ENCODE measurements at regions not wholly inside any gene's neighbourhood (a gene's known extent, or its start where the extent isn't known, plus 50 kb on each side); places are given as distances from the start of the nearest gene placed in this dataset.

DNA sequence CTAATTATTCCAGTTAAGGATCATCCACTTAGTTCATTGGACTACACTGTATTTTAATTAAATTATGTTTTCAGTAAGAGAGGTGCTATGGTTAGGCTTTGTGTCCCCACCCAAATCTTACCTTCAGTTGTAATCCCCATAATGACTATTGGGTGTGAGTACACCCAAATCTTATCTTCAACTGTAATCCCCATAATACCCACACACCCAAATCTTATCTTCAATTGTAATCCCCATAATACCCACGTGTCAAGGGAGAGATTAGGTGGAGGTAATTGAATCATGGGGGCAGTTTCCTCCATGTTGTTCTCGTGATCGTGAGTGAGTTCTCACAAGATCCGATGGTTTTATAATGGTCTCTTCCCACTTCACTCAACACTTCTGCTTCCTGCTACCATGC, 208.0 kb upstream of the PHACTR1 start:
- no peaks in the 10 kb centered on the region for H3K79me2 ChIP-seq (ENCODE audit: insufficient read depth, low read depth, low read length)
- no peaks in the 10 kb centered on the region for H4K20me1 ChIP-seq (ENCODE audit: insufficient read depth, low read length)
- H3K4me2 ChIP-seq (ENCODE audit: low read length), result no peak overlapping the region
- CTCF ChIA-PET (ENCODE audit: unreplicated experiment), result no interaction called here
- intact Hi-C loops (cut with micrococcal nuclease; ENCODE audit: unreplicated experiment), result loop anchor here (10.0 kb wide), 1 partner anchor 96 kb away; no protein-coding TSS in a partner anchor
- no TSS peak for BruUV-seq (replicated peaks)
- H3K4me3 ChIP-seq (ENCODE audit: low read depth, low read length, poor library complexity, severe bottlenecking), result no peak overlapping the region
- POLR2A ChIA-PET, result no interaction called here
- no peak overlapping the region for H3K27ac ChIP-seq (ENCODE audit: low read depth, low read length, poor library complexity, severe bottlenecking)
- H3K36me3 ChIP-seq (ENCODE audit: insufficient read depth, low read length), result no peaks in the 10 kb centered on the region
- TF ChIP-seq EZH2phosphoT487 (IDR thresholded peaks at IDR 0.05; ENCODE audit: borderline replicate concordance, low read depth, low read length), result no peak
- TF ChIP-seq, protein P1, sequence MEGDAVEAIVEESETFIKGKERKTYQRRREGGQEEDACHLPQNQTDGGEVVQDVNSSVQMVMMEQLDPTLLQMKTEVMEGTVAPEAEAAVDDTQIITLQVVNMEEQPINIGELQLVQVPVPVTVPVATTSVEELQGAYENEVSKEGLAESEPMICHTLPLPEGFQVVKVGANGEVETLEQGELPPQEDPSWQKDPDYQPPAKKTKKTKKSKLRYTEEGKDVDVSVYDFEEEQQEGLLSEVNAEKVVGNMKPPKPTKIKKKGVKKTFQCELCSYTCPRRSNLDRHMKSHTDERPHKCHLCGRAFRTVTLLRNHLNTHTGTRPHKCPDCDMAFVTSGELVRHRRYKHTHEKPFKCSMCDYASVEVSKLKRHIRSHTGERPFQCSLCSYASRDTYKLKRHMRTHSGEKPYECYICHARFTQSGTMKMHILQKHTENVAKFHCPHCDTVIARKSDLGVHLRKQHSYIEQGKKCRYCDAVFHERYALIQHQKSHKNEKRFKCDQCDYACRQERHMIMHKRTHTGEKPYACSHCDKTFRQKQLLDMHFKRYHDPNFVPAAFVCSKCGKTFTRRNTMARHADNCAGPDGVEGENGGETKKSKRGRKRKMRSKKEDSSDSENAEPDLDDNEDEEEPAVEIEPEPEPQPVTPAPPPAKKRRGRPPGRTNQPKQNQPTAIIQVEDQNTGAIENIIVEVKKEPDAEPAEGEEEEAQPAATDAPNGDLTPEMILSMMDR (conservative IDR thresholded peaks at IDR 0.05; ENCODE audit: low read length), result no peak
- no peaks in the 10 kb centered on the region for H3K9me3 ChIP-seq (ENCODE audit: low read length)
- no peaks in the 10 kb centered on the region for H3K4me1 ChIP-seq (ENCODE audit: insufficient read depth, low read length, poor library complexity, severe bottlenecking)
- no peak for DNase-seq (ENCODE audit: low spot score)
- H2AFZ ChIP-seq (ENCODE audit: low read length), result no peak overlapping the region
- peaks cover 5% of the 10 kb centered on the region; the same call in 1 of the 2 replicates for H3K9me2 ChIP-seq (ENCODE audit: insufficient read depth, low read length)

DNA sequence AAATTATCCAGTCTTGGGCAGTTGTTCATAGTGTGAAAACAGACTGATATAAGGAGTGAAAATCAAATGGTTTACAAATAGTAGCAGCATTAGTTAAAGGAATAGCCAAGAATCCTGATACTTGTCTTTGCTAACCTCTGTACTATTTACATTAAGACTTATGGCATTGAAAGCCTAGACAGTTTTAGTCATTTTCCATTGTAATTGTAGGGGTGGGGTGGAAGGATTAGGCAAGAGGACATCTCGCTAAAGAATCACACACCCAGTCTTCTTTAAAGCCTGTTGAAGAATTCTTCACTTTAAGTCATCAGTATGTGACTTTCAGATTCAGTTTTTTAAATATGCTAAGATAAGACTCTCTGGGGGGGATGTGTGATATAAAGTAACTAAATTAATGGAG, 207.5 kb upstream of the PHACTR1 start:
- no peak overlapping the region for H3K4me3 ChIP-seq (ENCODE audit: low read depth, low read length, poor library complexity, severe bottlenecking)
- H3K79me2 ChIP-seq (ENCODE audit: insufficient read depth, low read depth, low read length), result no peaks in the 10 kb centered on the region
- TF ChIP-seq, protein P1 (conservative IDR thresholded peaks at IDR 0.05; ENCODE audit: low read length), result no peak
- no peak for TF ChIP-seq EZH2phosphoT487 (IDR thresholded peaks at IDR 0.05; ENCODE audit: borderline replicate concordance, low read depth, low read length)
- POLR2A ChIA-PET, result interaction anchor here (0.6 kb wide), 1 partner anchor 210 kb away, joined by 3 read pairs; no protein-coding TSS in a partner anchor
- no peak overlapping the region for H3K4me2 ChIP-seq (ENCODE audit: low read length)
- no peaks in the 10 kb centered on the region for H3K4me1 ChIP-seq (ENCODE audit: insufficient read depth, low read length, poor library complexity, severe bottlenecking)
- intact Hi-C loops (cut with micrococcal nuclease; ENCODE audit: unreplicated experiment), result loop anchor here (10.0 kb wide), 1 partner anchor 96 kb away; no protein-coding TSS in a partner anchor
- H4K20me1 ChIP-seq (ENCODE audit: insufficient read depth, low read length), result no peaks in the 10 kb centered on the region
- BruUV-seq (replicated peaks), result no TSS peak
- CTCF ChIA-PET (ENCODE audit: unreplicated experiment), result no interaction called here
- H3K27ac ChIP-seq (ENCODE audit: low read depth, low read length, poor library complexity, severe bottlenecking), result no peak overlapping the region
- no peaks in the 10 kb centered on the region for H3K36me3 ChIP-seq (ENCODE audit: insufficient read depth, low read length)
- peaks cover 5% of the 10 kb centered on the region; the same call in 1 of the 2 replicates for H3K9me2 ChIP-seq (ENCODE audit: insufficient read depth, low read length)
- no peak overlapping the region for H2AFZ ChIP-seq (ENCODE audit: low read length)
- DNase-seq (ENCODE audit: low spot score), result no peak
- H3K9me3 ChIP-seq (ENCODE audit: low read length), result no peaks in the 10 kb centered on the region

DNA sequence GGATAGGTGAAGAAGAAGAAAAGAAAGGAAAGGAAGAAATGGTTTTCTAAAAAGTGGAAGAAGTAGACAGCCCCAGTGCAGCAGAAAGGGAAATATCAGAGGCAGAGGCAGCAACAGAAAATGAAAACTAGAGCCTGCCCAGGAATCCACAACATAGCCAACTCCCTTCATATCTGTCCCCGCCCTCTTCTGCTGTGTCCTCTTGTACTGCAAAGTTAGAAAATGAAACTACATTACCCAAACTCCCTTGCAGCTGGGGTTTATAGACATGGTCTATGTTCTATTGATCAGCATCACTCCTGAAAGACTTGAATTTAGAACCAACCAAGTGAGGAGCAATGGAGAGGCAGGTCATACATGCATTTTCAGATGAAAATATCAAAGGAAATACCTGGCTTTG, 200.5 kb upstream of the PHACTR1 start:
- no peak overlapping the region for H3K4me3 ChIP-seq (ENCODE audit: low read depth, low read length, poor library complexity, severe bottlenecking)
- BruUV-seq (replicated peaks), result no TSS peak
- intact Hi-C loops (cut with micrococcal nuclease; ENCODE audit: unreplicated experiment), result no loop called here
- no peaks in the 10 kb centered on the region for H4K20me1 ChIP-seq (ENCODE audit: insufficient read depth, low read length)
- H3K27ac ChIP-seq (ENCODE audit: low read depth, low read length, poor library complexity, severe bottlenecking), result no peak overlapping the region
- H3K4me1 ChIP-seq (ENCODE audit: insufficient read depth, low read length, poor library complexity, severe bottlenecking), result no peaks in the 10 kb centered on the region
- H3K36me3 ChIP-seq (ENCODE audit: insufficient read depth, low read length), result no peaks in the 10 kb centered on the region
- no peak for DNase-seq (ENCODE audit: low spot score)
- H3K9me3 ChIP-seq (ENCODE audit: low read length), result no peaks in the 10 kb centered on the region
- TF ChIP-seq, protein P1 (conservative IDR thresholded peaks at IDR 0.05; ENCODE audit: low read length), result no peak
- no peak for TF ChIP-seq EZH2phosphoT487 (IDR thresholded peaks at IDR 0.05; ENCODE audit: borderline replicate concordance, low read depth, low read length)
- H3K4me2 ChIP-seq (ENCODE audit: low read length), result no peak overlapping the region
- ChIA-PET CTCF (ENCODE audit: unreplicated experiment) (no interaction called here), POLR2A (interaction anchor here (0.6 kb wide), 1 partner anchor 23 kb away, joined by 4 read pairs; no protein-coding TSS in a partner anchor)
- no peaks in the 10 kb centered on the region for H3K79me2 ChIP-seq (ENCODE audit: insufficient read depth, low read depth, low read length)
- no peak overlapping the region for H2AFZ ChIP-seq (ENCODE audit: low read length)
- H3K9me2 ChIP-seq (ENCODE audit: insufficient read depth, low read length), result no peaks in the 10 kb centered on the region

Data from OCI-LY7 (cell line).